GM12874 (cell line): ENCODE measurements at regions not wholly inside any gene's neighbourhood (a gene's known extent, or its start where the extent isn't known, plus 50 kb on each side); places are given as distances from the start of the nearest gene placed in this dataset.

ENCODE experiments used
- TF ChIP-seq, protein P1 (sequence below): IDR thresholded peaks from 2 replicates; pipeline ENCODE4 v1.5.1; 2011; ENCODE audit warnings: low read depth, mild to moderate bottlenecking, control low read depth, low read length, moderate library complexity; ENCODE audit not compliant: insufficient read depth

DNA sequence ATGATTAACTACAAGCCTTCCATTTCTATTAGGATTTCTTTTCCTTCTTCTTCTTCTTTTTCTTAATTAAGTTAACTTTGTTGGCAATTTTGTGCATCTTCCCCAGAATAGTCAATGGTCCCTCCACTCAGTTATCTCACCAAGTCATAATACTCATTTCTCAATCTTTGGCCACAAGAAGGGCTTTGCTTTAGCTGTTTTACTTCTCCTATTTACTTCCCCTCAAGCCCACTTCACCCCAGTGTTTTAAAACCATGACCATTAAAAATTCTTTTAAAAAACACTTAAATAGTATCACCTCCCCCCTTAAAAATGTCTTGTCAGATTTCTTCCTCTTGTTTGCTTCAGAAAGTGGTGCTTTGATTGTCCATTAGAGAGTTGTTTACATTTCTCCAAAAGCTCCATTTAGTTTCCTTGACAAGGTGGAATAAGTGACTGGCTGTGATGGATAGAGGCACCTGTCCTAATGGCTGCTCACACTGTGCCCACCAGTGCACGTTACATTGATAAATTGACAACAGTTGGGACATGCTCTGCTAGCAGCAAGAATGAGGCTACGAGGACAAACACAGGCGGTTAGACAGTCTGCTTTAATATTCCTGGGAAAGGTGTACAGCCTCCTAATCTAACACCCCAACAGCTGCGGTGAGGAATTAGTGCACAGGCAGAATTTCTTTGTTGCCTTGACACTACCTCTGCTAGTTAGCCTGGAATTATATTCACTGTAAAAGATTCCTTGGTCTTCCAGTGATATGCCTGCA lies 354.7 kb downstream of the LMO4 start:
- TF ChIP-seq, protein P1, sequence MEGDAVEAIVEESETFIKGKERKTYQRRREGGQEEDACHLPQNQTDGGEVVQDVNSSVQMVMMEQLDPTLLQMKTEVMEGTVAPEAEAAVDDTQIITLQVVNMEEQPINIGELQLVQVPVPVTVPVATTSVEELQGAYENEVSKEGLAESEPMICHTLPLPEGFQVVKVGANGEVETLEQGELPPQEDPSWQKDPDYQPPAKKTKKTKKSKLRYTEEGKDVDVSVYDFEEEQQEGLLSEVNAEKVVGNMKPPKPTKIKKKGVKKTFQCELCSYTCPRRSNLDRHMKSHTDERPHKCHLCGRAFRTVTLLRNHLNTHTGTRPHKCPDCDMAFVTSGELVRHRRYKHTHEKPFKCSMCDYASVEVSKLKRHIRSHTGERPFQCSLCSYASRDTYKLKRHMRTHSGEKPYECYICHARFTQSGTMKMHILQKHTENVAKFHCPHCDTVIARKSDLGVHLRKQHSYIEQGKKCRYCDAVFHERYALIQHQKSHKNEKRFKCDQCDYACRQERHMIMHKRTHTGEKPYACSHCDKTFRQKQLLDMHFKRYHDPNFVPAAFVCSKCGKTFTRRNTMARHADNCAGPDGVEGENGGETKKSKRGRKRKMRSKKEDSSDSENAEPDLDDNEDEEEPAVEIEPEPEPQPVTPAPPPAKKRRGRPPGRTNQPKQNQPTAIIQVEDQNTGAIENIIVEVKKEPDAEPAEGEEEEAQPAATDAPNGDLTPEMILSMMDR = no peak

GRCh38 chr1:87684194-87684593 lies 355.5 kb downstream of the LMO4 start:
- TF ChIP-seq, protein P1 = no peak

DNA sequence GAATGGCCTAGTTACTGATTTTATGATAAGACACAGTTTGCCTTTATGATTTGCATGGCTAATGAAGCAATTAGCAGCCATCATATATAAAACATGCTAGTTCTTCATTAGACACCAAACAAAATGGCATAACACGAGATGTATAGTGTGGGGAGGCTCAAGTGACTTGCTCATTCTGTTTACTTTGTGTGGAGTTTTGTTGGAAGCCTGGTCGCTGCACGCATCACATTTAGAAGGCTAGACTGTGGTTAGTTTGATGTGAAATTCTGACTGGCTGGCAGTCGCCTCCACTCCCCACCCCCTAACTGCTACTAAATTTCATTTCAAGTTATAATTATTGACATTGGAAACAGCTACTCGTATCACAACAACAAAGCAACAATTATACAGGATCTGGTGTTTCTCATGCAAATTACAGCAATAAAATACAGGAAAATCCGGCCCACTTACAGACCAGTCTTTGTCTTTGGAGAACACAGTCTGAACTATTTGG lies 356.1 kb downstream of the LMO4 start:
- TF ChIP-seq, protein P1 = no peak

DNA sequence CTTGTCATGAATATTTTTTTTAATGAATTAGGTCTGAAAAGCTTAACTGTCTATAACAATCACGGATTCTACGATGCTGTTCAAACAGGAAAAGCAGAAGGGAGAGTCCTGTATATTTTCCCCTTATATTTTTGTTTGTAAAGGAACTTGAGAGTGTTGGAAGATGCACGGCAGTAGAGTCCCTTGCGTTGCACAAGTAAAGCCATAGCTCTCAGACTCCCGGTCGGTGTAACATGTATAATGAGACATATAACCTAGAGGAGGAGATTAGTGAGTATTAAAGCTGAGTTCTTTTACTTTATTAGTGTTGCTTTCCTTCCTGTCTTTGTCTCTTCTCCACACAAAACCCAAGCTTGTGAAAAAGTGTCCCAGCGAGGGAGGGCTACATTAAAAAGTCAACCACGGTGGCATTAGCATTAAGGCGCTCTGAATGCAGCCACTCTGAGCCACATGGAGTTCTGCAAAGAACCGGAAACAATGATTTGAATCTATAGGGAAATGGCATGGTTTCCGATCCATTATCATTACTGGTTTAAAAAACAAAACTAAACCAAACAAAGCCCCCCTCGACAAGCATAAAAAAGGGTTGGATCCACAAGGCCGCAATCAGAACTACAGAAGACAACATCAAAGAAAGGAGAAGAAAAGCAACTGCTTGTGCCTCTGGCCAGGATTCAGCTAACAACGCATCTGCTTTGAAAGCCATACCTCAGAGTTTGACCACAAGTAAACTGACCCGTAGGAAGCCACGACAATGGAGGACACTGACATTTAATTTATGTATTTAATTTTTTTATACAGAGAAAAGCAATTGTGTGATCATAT lies 356.8 kb downstream of the LMO4 start:
- TF ChIP-seq, protein P1 = no peak

GRCh38 chr1:87686136-87686495 lies 357.4 kb downstream of the LMO4 start:
- TF ChIP-seq, protein P1 = no peak

GRCh38 chr1:87686671-87687070 lies 358.0 kb downstream of the LMO4 start:
- TF ChIP-seq, protein P1 = no peak

- TF ChIP-seq, protein P1 = no peak
Observed at GRCh38 chr1:87688136-87688535, 359.5 kb downstream of the LMO4 start.
